K562 (cell line): ENCODE measurements at regions not wholly inside any gene's neighbourhood (a gene's known extent, or its start where the extent isn't known, plus 50 kb on each side); places are given as distances from the start of the nearest gene placed in this dataset.
A peak's percentile ranks its signal among the peaks of the same experiment; 100 is the strongest.
"Not testable (repeated sequence)": the region's sequence is repeated elsewhere in the genome, so short reads cannot be mapped to it uniquely, and the experiment has no call there.

Experiments
- ATAC-seq: fragments of 200-7000 bp; cut with Tn5 transposase; 3 replicates; pipeline ENCODE4 v1.9.1; 2020; ENCODE audit warnings: moderate library complexity
- BruUV-seq: library from RNA; stranded (reverse); fragments of 400-500 nt; replicated peaks from 2 replicates; lab custom pipeline; 2021; lab: Mats Ljungman, UMichigan
- CTCF ChIA-PET: fragments of 300-600 bp; formaldehyde crosslinking; extraction: SDS; loops from one replicate; lab custom pipeline; 2021; ENCODE audit warnings: low intra/inter-chr PET ratio; lab: Yijun Ruan, JAX
- POLR2A ChIA-PET: fragments of 300-600, 350-650 bp; sonication (Branson Sonifier 250); formaldehyde crosslinking; extraction: SDS; loops from one replicate; lab custom pipeline; 2021; ENCODE audit warnings: antibody characterized with exemption, inconsistent platforms; lab: Yijun Ruan, JAX
- DNase-seq, 4 experiments: peaks; one replicate each; pipeline versions ENCODE4 v3.0.0 to v3.0.0-alpha.2; 2011 to 2018; ENCODE audit warnings: low spot score in 3 of 4, mixed read lengths in 3 of 4; ENCODE audit errors: extremely low read depth in 1 of 4
- FAIRE-seq: peaks from 2 replicates; lab custom pipeline; 2011; peaks lifted over from hg19 to GRCh38; lab: Jason Lieb, UNC
- H2AFZ ChIP-seq: 2 replicates; pipeline ENCODE4 v1.6.0; 2011; ENCODE audit warnings: low read depth, low read length, control low read depth, inconsistent platforms
- H3K27ac ChIP-seq: fragments of 200-600 bp; 3 replicates; pipeline ENCODE4 v1.8.0; 2011; ENCODE audit warnings: low read depth, mild to moderate bottlenecking, control low read depth, inconsistent platforms, low read length, moderate library complexity, mixed read lengths; ENCODE audit errors: extremely low read depth
- H3K27me3 ChIP-seq, 2 experiments: fragments of 300-600 bp in 1 of 2; 2 replicates in 1 of 2; 3 replicates in 1 of 2; pipeline versions ENCODE4 v1.6.0 to v1.8.0; 2011; ENCODE audit warnings: inconsistent platforms in 2 of 2, low read length in 2 of 2, mild to moderate bottlenecking in 1 of 2, mixed read lengths in 1 of 2, moderate library complexity in 1 of 2; ENCODE audit not compliant: control insufficient read depth in 2 of 2, insufficient read depth in 2 of 2
- H3K36me3 ChIP-seq: fragments of 300-600 bp; 3 replicates; pipeline ENCODE4 v1.8.0; 2011; ENCODE audit warnings: mild to moderate bottlenecking, low read length, inconsistent platforms; ENCODE audit not compliant: control insufficient read depth, insufficient read depth
- H3K4me1 ChIP-seq, 2 experiments: fragments of 200-600 bp in 1 of 2; replicated peaks in 1 of 2; 2 replicates in 1 of 2; 3 replicates in 1 of 2; pipeline versions ENCODE4 v1.5.1 to v1.8.0; 2011; ENCODE audit warnings: inconsistent platforms in 2 of 2, low read length in 2 of 2, mild to moderate bottlenecking in 1 of 2, mixed read lengths in 1 of 2, moderate library complexity in 1 of 2; ENCODE audit not compliant: control insufficient read depth in 2 of 2, insufficient read depth in 2 of 2
- H3K4me2 ChIP-seq: 2 replicates; pipeline ENCODE4 v1.6.1; 2011; ENCODE audit warnings: low read length, control low read depth, inconsistent platforms, mixed read lengths; ENCODE audit not compliant: insufficient read depth
- H3K4me3 ChIP-seq: fragments of 200-600 bp; sonication (generic), shearing (Covaris generic); 2 replicates; pipeline ENCODE4 v1.5.1; 2016; ENCODE audit warnings: control low read depth, inconsistent platforms
- H3K79me2 ChIP-seq: fragments of 200-600 bp; 3 replicates; pipeline ENCODE4 v1.8.0; 2011; ENCODE audit warnings: low read length, inconsistent platforms; ENCODE audit not compliant: control insufficient read depth, insufficient read depth
- H3K9ac ChIP-seq, 2 experiments: 2 replicates each; pipeline versions ENCODE4 v1.6.0 to v1.6.1; 2011; ENCODE audit warnings: low read depth in 2 of 2, low read length in 2 of 2, control low read depth in 1 of 2, inconsistent platforms in 1 of 2, mild to moderate bottlenecking in 1 of 2, mixed read lengths in 1 of 2; ENCODE audit not compliant: insufficient read depth in 1 of 2
- H3K9me1 ChIP-seq: one replicate; pipeline ENCODE4 v1.6.0; 2011; ENCODE audit warnings: inconsistent platforms, mild to moderate bottlenecking, low read length, moderate library complexity; ENCODE audit not compliant: control insufficient read depth, insufficient read depth
- H3K9me3 ChIP-seq: replicated peaks from 2 replicates; pipeline ENCODE4 v1.5.1; 2011; ENCODE audit warnings: low read depth, low read length, inconsistent platforms; ENCODE audit not compliant: control insufficient read depth, insufficient read depth
- H4K20me1 ChIP-seq: replicated peaks from 2 replicates; pipeline ENCODE4 v1.6.1; 2011; ENCODE audit warnings: low read length, inconsistent platforms, mixed read lengths; ENCODE audit not compliant: control insufficient read depth, insufficient read depth
- CTBP1 ChIP-seq: fragments of 450-650 bp; IDR thresholded peaks from 2 replicates; pipeline ENCODE4 v1.6.1; 2016; ENCODE audit warnings: borderline replicate concordance
- MAZ ChIP-seq, 2 experiments: fragments of 450-650 bp in 1 of 2; sonication (generic) in 1 of 2; formaldehyde crosslinking; IDR thresholded peaks in 1 of 2; conservative IDR thresholded peaks in 1 of 2; 2 replicates each; pipeline versions ENCODE4 v1.4.0 to v1.5.0; 2020; ENCODE audit warnings: mild to moderate bottlenecking in 1 of 2, missing genetic modification reagents in 1 of 2
- NFIC ChIP-seq: fragments of 450-650 bp; IDR thresholded peaks from 2 replicates; pipeline ENCODE4 v1.6.1; 2017; ENCODE audit warnings: mild to moderate bottlenecking, inconsistent platforms
- NRF1 ChIP-seq, 2 experiments: fragments of 450-650 bp; IDR thresholded peaks in 1 of 2; conservative IDR thresholded peaks in 1 of 2; 2 replicates each; pipeline ENCODE4 v1.6.1; 2014; ENCODE audit warnings: mild to moderate bottlenecking in 2 of 2
- PHF8 ChIP-seq: fragments of 200-600 bp; sonication (generic); IDR thresholded peaks from 2 replicates; pipeline ENCODE4 v1.6.1; 2012; ENCODE audit warnings: mixed run types, mild to moderate bottlenecking, inconsistent platforms, low read length, moderate library complexity, borderline replicate concordance
- POLR2G ChIP-seq: fragments of 200-400 bp; formaldehyde crosslinking; IDR thresholded peaks from 2 replicates; pipeline ENCODE4 v1.6.1; 2017; ENCODE audit warnings: low read depth, mild to moderate bottlenecking, antibody characterized with exemption, low read length, moderate library complexity
- TFAP4 ChIP-seq: sonication (generic); formaldehyde crosslinking; IDR thresholded peaks from 2 replicates; pipeline ENCODE4 v1.8.0; 2022; ENCODE audit warnings: missing genetic modification reagents, mild to moderate bottlenecking, moderate library complexity, borderline replicate concordance
- ZFX ChIP-seq: sonication (generic); formaldehyde crosslinking; IDR thresholded peaks from 2 replicates; pipeline ENCODE4 v1.8.0; 2022; ENCODE audit warnings: mild to moderate bottlenecking, missing genetic modification reagents, moderate library complexity
- WGBS: fragments of 100-300 bp; shearing (Covaris generic); methylation state at CpG from one replicate; pipeline ENCODE4 v1.1.6; 2016; ENCODE audit warnings: low coverage, mixed read lengths; ENCODE audit not compliant: insufficient coverage; ENCODE audit errors: missing lambda C conversion rate; 5-methylcytosine and 5-hydroxymethylcytosine counted together
- in situ Hi-C: fragments of 300-500 bp; cut with MboI; formaldehyde crosslinking; loops from 4 replicates; pipeline ENCODE4 v1.15.0; 2018; ENCODE audit warnings: inconsistent platforms, mixed read lengths
- intact Hi-C: fragments of 100-400 bp; cut with micrococcal nuclease; formaldehyde crosslinking; loops from 2 replicates; pipeline ENCODE4 v1.14.2; 2022

- peak; percentile 31 to 45; a peak in 2 of 4 replicates for TF ChIP-seq NRF1 (conservative IDR thresholded peaks at IDR 0.05 in 1 of 2, IDR thresholded peaks at IDR 0.05 in 1 of 2)
- peak; percentile 51 for TF ChIP-seq POLR2G
- TF ChIP-seq ZFX (CRISPR knock-in tag): peak; percentile 54
- TF ChIP-seq NFIC: peak; percentile 36; the same call in 1 of the 2 replicates
- TF ChIP-seq CTBP1: peak; percentile 25; the same call in 1 of the 2 replicates
- TF ChIP-seq MAZ (CRISPR knock-in tag; conservative IDR thresholded peaks at IDR 0.05 in 1 of 2, IDR thresholded peaks at IDR 0.05 in 1 of 2): peak; percentile 16 to 42; a peak in 1 of 4 replicates
- TF ChIP-seq TFAP4 (CRISPR knock-in tag): 0 out of 2 replicates have a peak, but pooled peaks have one; percentile 1
- TF ChIP-seq PHF8: 0 out of 2 replicates have a peak, but pooled peaks have one; percentile 8
- POLR2A ChIA-PET: interaction anchor here (0.9 to 1.0 kb wide), 2 partner anchors 8 to 13 kb away, joined by 3 read pairs; no protein-coding TSS in a partner anchor
- ATAC-seq, FAIRE-seq, H3K9me3 ChIP-seq, BruUV-seq, H3K27ac ChIP-seq, H3K9me1 ChIP-seq, H3K36me3 ChIP-seq, CTCF ChIA-PET, in situ Hi-C loops, H4K20me1 ChIP-seq, H3K4me1 ChIP-seq, H3K27me3 ChIP-seq: not testable (repeated sequence)
- H3K79me2 ChIP-seq: peaks cover 13% of the 10 kb centered on the region
- WGBS: 0% methylated on average over 4 of the region's 38 CpGs
- H3K4me3 ChIP-seq: peak overlapping the region; percentile 50
- peak overlapping the region; percentile 83 for H2AFZ ChIP-seq
- peak overlapping the region; percentile 70 for H3K4me2 ChIP-seq
- DNase-seq: peak; percentile 40 to 84 (median 48)
- intact Hi-C loops: loop anchor here (10.0 kb wide), 1 partner anchor 119 kb away; no protein-coding TSS in a partner anchor
- peak overlapping the region; percentile 57 to 68 for H3K9ac ChIP-seq
Measured at GRCh38 chr3:75435794-75436400, 228.2 kb upstream of the FRG2C start.

- H3K27ac ChIP-seq, H3K9me1 ChIP-seq, DNase-seq, in situ Hi-C loops, H3K79me2 ChIP-seq, BruUV-seq, H3K9ac ChIP-seq, H3K4me3 ChIP-seq, H2AFZ ChIP-seq, intact Hi-C loops, FAIRE-seq, CTCF ChIA-PET, H3K4me2 ChIP-seq, H3K27me3 ChIP-seq, POLR2A ChIA-PET, ATAC-seq, H3K9me3 ChIP-seq, H4K20me1 ChIP-seq, H3K36me3 ChIP-seq, H3K4me1 ChIP-seq: not testable (repeated sequence)
- WGBS: 55% methylated on average over 7 of the region's 7 CpGs
Measured at GRCh38 chr3:75440986-75441385, 223.1 kb upstream of the FRG2C start.
